ENCODE measurements at regions not wholly inside any gene's neighbourhood (a gene's known extent, or its start where the extent isn't known, plus 50 kb on each side); places are given as distances from the start of the nearest gene placed in this dataset.

DNA sequence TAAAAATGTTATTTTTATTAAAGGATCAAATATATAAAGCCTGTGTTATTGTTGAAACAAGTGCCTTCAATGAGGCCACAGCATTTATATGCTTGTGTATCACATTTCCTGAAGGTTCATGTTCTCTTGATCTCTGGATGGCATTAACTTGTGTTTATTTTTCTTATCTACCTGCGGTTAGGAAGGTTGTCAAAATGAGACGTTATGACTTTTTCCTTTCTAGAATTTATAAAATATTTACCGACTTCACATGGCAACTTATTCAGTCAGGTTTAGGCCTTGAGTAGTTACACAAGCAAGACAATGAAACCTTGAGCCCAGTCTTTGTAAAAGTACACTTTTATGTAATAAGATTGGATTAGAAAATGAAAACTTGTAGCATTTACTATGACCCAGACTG lies 196.4 kb upstream of the ACVR2A start:
- Histone ChIP-seq H3K9me3 (ENCODE audit: control insufficient read depth, insufficient read depth, low read depth, low read length) (no peaks in the 10 kb centered on the region), H3K79me2 (ENCODE audit: control insufficient read depth, insufficient read depth, low read length) (no peaks in the 10 kb centered on the region), H3K9ac (ENCODE audit: insufficient read depth, low read length) (no peak overlapping the region), H4K20me1 (ENCODE audit: control insufficient read depth, extremely low read depth, insufficient read depth, low read length) (no peaks in the 10 kb centered on the region), H3K4me1 (ENCODE audit: control insufficient read depth, extremely low read depth, insufficient read depth, low read length) (no peaks in the 10 kb centered on the region), H3K27ac (ENCODE audit: insufficient read depth, low read length) (no peak overlapping the region), H3K27me3 (ENCODE audit: control insufficient read depth, insufficient read depth, low read length) (no peaks in the 10 kb centered on the region), H3K4me2 (ENCODE audit: extremely low read depth, insufficient read depth, low read length) (no peak overlapping the region), H3K4me3 (replicated peaks in 1 of 4; ENCODE audit: control extremely low read depth in 1 of 4, insufficient read depth in 1 of 4, low read depth in 3 of 4, low read length in 4 of 4) (no peak overlapping the region), H2AFZ (ENCODE audit: low read length) (no peak overlapping the region), H3K36me3 (ENCODE audit: control insufficient read depth, insufficient read depth, low read length) (no peaks in the 10 kb centered on the region)
- TF ChIP-seq CTCF (conservative IDR thresholded peaks at IDR 0.05 in 1 of 2, IDR thresholded peaks at IDR 0.05 in 1 of 2; ENCODE audit: low read depth in 1 of 2, low read length in 2 of 2), result no peak
- DNase-seq (ENCODE audit: low read depth in 2 of 2), result no peak

- no peaks in the 10 kb centered on the region for H3K27me3 ChIP-seq (ENCODE audit: control insufficient read depth, insufficient read depth, low read length)
- no peaks in the 10 kb centered on the region for H4K20me1 ChIP-seq (ENCODE audit: control insufficient read depth, extremely low read depth, insufficient read depth, low read length)
- H3K4me2 ChIP-seq (ENCODE audit: extremely low read depth, insufficient read depth, low read length), result no peak overlapping the region
- H3K9ac ChIP-seq (ENCODE audit: insufficient read depth, low read length), result no peak overlapping the region
- H3K9me3 ChIP-seq (ENCODE audit: control insufficient read depth, insufficient read depth, low read depth, low read length), result no peaks in the 10 kb centered on the region
- no peaks in the 10 kb centered on the region for H3K4me1 ChIP-seq (ENCODE audit: control insufficient read depth, extremely low read depth, insufficient read depth, low read length)
- no peak for TF ChIP-seq EZH2 (IDR thresholded peaks at IDR 0.05; ENCODE audit: low read length, missing control alignments)
- no peak for TF ChIP-seq CTCF (conservative IDR thresholded peaks at IDR 0.05 in 1 of 2, IDR thresholded peaks at IDR 0.05 in 1 of 2; ENCODE audit: low read depth in 1 of 2, low read length in 2 of 2)
- H2AFZ ChIP-seq (ENCODE audit: low read length), result no peak overlapping the region
- H3K79me2 ChIP-seq (ENCODE audit: control insufficient read depth, insufficient read depth, low read length), result no peaks in the 10 kb centered on the region
- no peak overlapping the region for H3K27ac ChIP-seq (ENCODE audit: insufficient read depth, low read length)
- H3K36me3 ChIP-seq (ENCODE audit: control insufficient read depth, insufficient read depth, low read length), result no peaks in the 10 kb centered on the region
- DNase-seq (ENCODE audit: low read depth in 2 of 2), result no peak
- H3K4me3 ChIP-seq (replicated peaks in 1 of 4; ENCODE audit: control extremely low read depth in 1 of 4, insufficient read depth in 1 of 4, low read depth in 3 of 4, low read length in 4 of 4), result no peak overlapping the region
Observed at GRCh38 chr2:147647816-147648215, 197.0 kb upstream of the ACVR2A start.

DNA sequence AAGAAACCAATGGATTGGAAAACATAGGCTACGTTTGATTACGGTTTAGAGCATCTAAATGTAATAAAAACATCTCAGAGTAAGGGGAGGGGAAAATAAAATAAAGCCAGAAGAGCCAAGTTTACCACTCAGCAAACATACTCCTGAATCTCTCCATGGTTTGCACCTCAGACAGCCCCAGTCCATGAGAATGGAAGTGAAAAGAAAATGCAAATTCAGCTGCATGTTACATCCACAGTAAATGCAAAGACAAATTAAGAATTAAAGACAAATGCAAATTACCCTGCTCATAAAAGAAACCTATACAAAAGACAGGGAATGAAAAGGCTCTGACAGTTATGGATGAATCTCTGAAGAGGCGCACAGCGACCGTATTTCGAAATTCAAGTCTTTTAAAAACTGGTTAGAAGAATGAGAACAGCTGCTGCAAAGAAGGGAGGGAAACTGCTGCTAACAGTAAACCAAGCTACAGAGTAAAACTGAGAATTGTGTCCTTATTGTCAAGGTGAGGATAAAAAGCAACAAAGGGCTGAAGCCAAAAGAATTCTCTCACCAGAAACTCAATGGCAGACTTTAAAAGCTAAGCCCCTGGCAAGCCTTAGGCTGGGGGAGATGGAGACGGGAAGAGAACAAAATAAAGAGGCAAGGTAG lies 197.9 kb upstream of the ACVR2A start:
- Histone ChIP-seq H3K9ac (ENCODE audit: insufficient read depth, low read length) (no peak overlapping the region), H3K79me2 (ENCODE audit: control insufficient read depth, insufficient read depth, low read length) (no peaks in the 10 kb centered on the region), H4K20me1 (ENCODE audit: control insufficient read depth, extremely low read depth, insufficient read depth, low read length) (no peaks in the 10 kb centered on the region), H3K27me3 (ENCODE audit: control insufficient read depth, insufficient read depth, low read length) (no peaks in the 10 kb centered on the region), H3K4me1 (ENCODE audit: control insufficient read depth, extremely low read depth, insufficient read depth, low read length) (no peaks in the 10 kb centered on the region), H3K27ac (ENCODE audit: insufficient read depth, low read length) (no peak overlapping the region), H3K9me3 (ENCODE audit: control insufficient read depth, insufficient read depth, low read depth, low read length) (no peaks in the 10 kb centered on the region), H3K4me3 (replicated peaks in 1 of 4; ENCODE audit: control extremely low read depth in 1 of 4, insufficient read depth in 1 of 4, low read depth in 3 of 4, low read length in 4 of 4) (no peak overlapping the region), H3K4me2 (ENCODE audit: extremely low read depth, insufficient read depth, low read length) (no peak overlapping the region), H2AFZ (ENCODE audit: low read length) (no peak overlapping the region), H3K36me3 (ENCODE audit: control insufficient read depth, insufficient read depth, low read length) (no peaks in the 10 kb centered on the region)
- TF ChIP-seq EZH2 (IDR thresholded peaks at IDR 0.05; ENCODE audit: low read length, missing control alignments), result no peak
- no peak for TF ChIP-seq CTCF (conservative IDR thresholded peaks at IDR 0.05 in 1 of 2, IDR thresholded peaks at IDR 0.05 in 1 of 2; ENCODE audit: low read depth in 1 of 2, low read length in 2 of 2)
- DNase-seq (ENCODE audit: low read depth in 2 of 2), result peak in 1 of 2 donors; percentile 15

All from fibroblast of lung (primary cell).